NCI-H1105 (cell line): ENCODE measurements at regions not wholly inside any gene's neighbourhood (a gene's known extent, or its start where the extent isn't known, plus 50 kb on each side); places are given as distances from the start of the nearest gene placed in this dataset.

Experiments
- DNase-seq: peaks from one replicate; lab custom pipeline; 2025; lab: John Stamatoyannopoulos, UW

DNA sequence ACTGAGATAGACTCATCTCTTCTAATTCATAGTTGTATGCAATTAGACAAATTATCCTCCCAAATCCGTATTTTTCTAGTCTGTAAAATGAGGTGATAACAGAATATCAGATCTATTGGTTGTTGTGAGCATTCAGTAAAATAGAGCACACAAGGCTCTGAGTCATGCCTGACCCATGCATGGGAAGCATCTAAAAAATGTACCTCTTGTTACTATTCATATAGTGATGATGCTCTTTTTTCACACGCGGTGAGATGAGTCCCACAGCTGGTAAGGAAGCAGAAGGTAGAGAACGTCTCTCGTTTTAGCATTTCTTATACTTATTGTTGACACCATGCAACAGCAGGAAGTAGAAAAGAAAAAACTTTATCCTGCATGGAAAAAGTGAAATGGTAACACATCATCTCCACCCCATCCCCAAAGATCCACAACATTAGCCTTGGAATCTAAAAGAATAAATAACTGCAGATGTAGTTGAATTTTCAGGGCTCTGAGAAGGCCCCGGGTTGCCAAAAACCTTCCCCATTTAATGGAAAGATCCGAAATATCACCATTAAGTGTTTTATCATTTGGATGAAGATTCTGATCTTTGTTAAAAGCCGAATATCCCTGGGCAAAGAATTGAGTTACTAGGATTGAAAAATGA is 215.6 kb downstream of the TMEM114 start:
- DNase-seq = no peak

- DNase-seq = no peak
Measured at GRCh38 chr16:8373676-8374431, 216.5 kb downstream of the TMEM114 start.

- no peak for DNase-seq
Measured at GRCh38 chr16:8372141-8372540, 218.2 kb downstream of the TMEM114 start.

GRCh38 chr16:8370374-8371270 is 219.7 kb downstream of the TMEM114 start:
- DNase-seq = no peak

GRCh38 chr16:8358937-8359336 is 231.4 kb downstream of the TMEM114 start:
- DNase-seq = no peak

DNA sequence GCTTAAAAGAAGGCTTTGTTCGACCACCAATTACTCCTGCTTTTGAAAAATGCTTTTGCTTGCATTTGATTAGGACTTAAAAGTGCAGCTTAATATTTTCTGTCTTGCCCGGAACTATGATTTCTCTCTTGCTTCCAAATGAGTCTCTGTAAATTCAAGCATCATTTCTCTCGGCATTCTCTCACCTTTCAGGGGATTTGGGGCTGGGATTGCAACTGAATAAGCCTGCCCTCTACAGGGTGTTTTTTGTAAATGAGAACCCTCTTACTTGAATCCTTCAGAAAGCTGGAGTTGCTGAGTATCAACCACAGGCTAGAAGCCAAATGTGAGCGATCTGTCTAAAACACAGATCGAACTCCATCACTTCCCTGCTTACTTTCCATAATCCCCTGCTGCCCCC is 234.6 kb downstream of the TMEM114 start:
- DNase-seq = no peak

DNA sequence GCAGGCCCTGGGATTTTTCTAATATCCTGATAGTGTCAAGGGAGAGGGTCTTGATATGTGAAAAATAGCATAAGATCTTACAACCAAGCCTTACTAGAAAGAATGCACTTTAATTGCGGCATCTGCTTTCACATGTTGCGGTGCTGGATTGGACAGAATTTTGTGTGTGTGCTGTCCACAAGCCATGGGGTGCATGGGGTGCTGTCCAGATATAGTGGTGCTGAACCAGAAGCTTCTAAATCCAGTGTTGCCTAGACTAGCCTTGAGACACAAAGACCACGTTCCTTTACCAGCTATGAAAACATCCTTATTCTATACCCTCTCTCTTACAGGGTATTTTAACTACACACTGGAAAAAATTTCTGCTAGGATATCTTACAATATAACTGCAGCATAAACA is 244.0 kb downstream of the TMEM114 start:
- DNase-seq = no peak

DNA sequence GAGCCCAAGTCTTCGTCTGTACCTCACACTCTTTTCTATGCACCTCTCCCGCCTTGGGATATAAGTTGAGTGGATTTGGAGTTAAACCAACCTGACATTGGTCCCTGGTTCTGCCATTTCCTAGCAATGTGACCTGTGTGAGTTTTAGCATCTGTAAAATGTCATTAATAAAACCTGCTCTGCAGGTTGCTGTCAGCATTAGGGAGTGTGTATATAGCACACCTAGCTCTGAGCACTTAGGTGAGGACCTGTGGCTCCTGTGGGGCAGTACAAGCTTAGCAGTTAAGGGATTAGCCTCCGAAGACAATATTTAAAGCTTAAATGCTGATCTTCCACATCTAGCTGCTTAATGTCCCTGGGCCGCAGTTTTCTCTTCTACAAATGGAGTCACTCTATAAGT is 248.0 kb downstream of the TMEM114 start:
- DNase-seq = no peak

GRCh38 chr16:8330761-8331160 is 259.6 kb downstream of the TMEM114 start:
- DNase-seq = no peak

DNA sequence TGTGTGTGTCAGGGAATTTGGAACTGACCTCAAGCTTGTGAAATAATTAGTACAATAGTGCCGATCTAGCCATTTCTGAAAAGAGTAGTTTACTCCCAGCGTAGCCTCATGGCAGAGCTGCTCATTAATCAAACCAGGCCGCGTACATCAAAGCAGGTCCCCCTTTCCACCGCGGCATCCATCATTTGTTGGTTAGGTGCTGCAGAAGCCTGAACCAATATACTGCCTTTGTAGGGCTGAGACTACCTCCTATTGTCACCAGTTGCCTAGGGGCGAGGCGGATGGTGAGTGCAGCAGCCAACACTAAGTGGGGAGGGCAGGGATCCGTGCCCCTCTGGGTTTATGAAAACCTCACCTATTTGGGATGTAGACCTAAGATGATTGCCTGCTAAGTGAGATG is 264.1 kb downstream of the TMEM114 start:
- DNase-seq = no peak

DNA sequence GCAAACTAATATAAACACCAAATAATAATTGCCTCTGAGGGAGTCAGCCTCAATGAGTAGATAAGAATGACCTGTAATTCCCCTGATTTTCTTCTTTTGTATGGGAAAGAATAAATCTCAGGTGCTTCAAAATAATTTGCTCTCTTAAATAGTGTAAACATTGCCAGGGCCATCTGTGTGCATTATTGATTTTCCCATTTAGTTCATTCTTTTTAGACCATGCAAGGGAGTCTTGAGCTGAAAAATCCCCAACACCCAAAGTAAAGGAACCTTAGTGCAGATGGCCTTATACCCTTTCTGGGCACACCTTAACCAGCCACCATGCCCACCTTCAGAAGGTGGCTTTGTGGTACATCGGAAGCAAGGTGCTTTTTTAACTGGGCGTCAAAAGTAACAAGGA is 267.2 kb downstream of the TMEM114 start:
- no peak for DNase-seq

DNA sequence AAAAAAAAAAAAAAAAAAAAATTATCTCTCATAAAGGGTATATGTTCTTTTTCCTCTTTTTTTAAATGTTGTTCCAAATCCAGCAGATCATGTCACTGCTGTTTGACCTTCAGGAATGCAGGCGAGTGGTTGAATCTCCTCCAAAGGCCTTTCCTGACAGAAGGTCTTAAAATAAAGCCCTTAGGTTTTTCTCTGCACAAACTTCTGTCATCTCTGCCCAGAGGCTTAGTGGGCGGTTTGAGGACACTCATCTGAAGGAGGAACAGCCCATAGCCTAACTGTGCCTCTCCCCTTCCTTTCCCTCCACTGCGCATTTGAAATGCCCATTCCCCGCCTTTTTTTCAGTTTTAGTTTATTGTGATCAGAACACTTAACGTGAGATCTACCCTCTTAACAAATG is 270.2 kb downstream of the TMEM114 start:
- no peak for DNase-seq

DNA sequence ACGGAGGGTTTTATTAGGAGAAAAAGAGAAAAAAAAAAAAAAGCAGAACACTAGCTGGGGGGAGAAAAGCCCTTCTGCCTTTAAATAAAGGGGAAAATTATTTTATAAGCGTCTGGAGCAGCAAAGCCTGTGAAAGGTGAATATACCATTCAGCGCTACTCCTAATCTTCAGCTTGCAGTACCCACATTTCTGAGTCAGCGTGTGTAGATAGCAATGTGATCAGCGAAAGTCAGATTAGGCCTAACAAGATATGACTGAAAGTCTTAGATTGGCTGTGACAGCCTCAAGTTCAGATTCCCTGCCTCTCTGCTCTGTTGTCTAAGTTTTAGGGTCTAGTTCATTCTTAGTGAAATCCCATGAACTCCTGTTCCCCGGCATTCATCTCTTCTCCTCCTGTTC is 279.5 kb downstream of the TMEM114 start:
- DNase-seq = no peak

DNA sequence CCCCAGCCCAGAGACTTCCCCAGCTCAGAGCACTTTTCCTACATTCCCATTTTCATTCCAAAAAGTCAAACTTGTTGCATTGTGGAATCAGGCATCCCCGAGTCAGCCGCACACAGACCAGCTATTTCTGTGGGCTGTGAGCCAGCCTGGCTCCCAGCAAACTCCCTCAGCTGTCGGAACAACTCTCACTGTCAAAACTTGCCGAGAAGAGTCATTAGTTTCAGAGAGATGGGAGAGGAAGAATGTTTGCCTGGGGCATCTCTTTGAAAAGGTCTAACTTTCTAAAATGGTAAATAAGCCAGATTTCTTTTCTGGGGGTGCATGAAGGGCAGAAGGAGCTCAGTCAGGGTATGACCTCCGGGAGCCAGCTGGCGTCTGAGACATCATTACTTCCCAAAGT is 280.0 kb downstream of the TMEM114 start:
- DNase-seq = no peak

DNA sequence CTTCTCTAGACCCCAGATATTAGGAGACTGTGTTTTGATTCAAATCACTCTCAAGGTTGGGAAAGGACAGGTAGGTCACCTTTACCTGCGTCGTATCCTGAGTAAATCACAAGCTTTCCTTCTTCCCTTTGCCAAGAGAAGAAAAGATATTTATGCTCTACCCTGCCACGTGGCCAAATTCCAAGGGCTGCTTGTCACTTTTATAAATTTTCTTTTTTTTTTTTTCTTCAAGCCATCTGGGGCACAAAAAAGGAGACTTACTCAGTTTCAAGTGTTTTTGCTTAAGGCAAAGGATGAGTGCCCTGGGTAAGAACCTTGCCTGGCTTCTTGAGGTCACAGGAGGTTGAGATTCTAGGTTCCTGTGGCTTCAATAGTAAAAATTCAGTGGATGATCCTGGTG is 285.1 kb downstream of the TMEM114 start:
- DNase-seq = no peak

DNA sequence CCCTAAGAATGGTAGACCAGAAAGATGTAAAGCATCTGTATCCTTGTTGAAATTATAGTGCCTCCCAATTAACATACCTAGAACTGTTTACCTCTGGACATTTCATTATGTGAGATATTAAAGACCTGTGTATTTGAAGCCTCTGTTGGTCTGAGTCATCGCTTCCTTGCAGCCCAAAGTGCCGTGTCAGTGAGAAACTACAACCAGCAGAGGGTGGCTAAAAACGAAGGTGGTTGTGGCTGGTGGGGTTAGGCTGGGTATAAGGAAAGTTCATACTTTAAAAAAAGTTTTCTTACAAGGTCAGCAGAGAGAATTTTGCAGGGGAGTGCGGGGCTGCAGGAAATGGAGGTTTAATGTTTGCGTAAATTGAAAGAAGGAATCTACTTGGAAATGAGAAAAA is 290.7 kb downstream of the TMEM114 start:
- no peak for DNase-seq

- no peak for DNase-seq
Measured at GRCh38 chr16:8295513-8296237, 294.6 kb downstream of the TMEM114 start.

DNA sequence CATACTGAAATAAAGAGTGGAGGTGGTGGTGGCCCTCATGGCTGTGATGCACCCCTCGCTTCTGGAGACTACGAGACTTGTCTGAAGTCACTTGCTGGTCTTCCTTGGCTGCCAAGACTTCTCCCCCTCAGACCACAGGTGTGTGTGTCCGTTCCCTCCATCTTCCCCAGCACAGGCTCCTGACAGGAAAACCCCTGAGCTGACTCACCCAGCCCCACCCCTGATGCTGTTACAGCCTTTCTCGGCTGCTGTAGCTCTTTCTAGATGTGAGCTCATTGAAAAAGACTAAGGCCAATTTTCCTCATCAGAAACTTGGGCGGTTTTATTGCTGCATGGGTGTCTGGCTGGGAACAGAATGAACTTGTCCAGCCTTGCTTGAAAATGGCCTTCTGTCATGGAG is 296.9 kb downstream of the TMEM114 start:
- no peak for DNase-seq

DNA sequence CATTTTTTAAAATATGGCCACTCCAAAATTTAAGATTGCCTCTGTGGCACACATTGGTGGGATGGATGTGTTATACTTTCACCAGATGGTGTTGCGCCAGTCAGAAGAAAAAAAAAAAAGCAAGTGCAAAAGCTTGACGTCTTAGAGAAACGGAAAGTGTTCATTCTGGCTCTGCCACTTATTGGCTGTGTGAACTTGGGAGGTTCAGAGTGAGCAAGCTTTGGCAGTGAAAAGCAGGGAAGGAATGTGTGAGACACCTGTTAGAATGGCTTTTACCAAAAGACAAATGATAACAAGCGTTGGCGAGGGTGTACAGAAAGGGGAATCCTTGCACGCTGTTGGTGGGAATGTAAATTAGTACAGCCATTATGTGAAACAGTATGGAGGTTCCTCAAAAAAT is 298.0 kb downstream of the TMEM114 start:
- no peak for DNase-seq

- no peak for DNase-seq
Measured at GRCh38 chr16:8286348-8286747, 304.0 kb downstream of the TMEM114 start.

DNA sequence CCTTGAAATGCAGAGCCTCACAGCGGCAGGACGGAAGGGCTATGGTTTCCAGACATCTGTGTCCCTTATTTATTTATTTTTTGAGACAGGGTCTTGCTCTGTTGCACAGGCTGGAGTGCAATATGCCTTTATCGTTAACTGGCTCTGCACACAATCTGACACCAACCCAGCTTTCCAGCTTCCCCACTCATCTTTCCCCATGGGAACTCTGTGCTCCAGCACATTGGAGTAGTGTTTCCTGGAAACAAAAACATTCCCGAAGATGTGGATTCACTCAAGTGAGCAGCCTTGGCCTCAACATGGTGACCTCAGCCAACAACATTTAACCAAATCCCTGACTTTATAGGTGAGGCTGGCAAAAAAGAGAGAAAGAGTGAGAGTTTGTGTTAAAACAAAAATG is 307.1 kb downstream of the TMEM114 start:
- DNase-seq = no peak

GRCh38 chr16:8278031-8278580 is 312.2 kb downstream of the TMEM114 start:
- no peak for DNase-seq
